Endothelial cell of hepatic sinusoid (primary cell): ENCODE measurements at regions not wholly inside any gene's neighbourhood (a gene's known extent, or its start where the extent isn't known, plus 50 kb on each side); places are given as distances from the start of the nearest gene placed in this dataset.
"Not testable (repeated sequence)": the region's sequence is repeated elsewhere in the genome, so short reads cannot be mapped to it uniquely, and the experiment has no call there.

ENCODE experiments used
- in situ Hi-C: cut with HindIII; loops from 2 replicates; pipeline ENCODE4 v1.10.0; 2017; ENCODE audit warnings: low sequenced_read_pairs

DNA sequence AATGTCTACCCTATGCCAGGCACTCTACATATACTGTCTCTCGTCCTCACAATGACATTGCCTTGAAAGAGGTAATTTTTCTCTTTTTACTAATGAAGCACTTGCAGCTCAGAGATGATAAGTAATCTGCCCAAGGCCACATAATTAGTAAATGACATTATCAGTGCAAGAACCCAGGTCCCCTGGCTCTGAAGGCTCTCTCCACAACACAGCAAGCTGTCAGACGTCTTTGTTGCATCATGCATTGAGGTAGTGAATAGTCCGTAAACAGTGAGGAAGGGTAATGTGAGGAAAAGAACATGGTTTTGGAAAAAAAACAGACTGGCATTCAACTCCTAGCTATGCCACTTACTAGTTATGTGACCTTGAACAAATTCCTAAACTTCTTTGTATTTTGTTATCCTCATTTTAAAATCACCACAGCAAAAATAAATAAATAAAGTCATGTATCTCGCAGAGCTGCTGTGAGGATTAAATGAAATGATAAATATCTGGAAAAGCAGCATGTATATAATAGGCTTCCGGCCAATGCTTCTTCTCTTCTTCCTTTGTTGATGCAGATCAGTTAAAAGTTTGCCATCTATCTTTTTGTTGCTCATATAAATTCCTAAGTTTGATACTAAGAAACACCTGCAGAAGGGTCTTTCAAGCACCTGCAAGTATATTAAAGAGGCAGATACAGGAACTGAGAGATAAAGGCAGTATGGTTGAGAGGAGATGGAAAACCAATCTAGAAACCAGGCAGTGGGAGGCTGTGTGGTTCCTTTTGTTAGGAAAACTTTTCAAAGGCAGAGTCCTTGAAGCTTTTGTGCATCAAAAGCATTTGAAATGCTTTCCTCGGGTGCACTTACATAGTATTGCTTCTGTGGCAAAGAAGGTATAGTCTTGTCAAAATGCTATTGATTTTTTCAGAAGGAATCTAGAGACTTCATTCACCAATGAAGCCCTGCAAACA is 82.8 kb downstream of the BTG1 start:
- in situ Hi-C loops: no loop called here

- in situ Hi-C loops: no loop called here
Measured at GRCh38 chr12:92061061-92061460, 84.6 kb downstream of the BTG1 start.

DNA sequence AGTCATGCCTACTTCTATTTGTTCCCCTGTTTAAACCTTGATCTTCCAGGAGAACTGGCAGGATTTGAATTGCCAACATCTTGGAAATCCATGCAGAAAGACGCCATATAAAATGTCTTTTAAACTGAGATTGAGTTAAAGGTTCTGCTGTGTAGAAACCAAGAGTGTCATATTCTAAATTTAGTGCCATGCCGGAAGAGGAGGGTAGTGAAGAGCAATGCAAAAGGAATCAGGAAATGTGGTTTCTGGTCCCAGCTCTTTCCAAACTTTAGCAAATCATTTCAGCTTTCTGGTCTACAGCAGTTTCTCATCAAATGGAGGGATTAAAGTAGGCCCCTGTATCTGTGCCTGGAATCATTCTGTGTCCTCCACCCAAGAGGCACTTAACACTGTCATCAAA is 85.7 kb downstream of the BTG1 start:
- in situ Hi-C loops: no loop called here

DNA sequence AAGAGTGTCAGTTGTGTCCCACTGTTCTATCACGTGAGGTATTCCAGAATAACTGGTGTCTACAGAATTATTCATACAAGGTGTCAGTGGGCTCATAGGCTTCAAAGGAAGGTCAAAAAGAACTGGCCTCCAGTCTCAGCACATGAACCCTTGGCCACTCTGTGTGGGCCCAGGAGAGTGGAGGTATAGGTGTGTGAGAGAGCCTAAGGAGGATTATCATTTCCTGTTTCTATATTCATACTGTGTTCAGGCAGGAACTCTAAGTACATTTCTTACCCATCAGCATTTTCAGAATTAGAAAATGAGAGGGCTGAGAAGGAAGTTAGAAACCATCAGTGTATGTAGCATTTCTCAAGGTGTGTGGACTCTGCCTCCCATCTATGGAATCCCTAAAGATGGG is 87.0 kb downstream of the BTG1 start:
- in situ Hi-C loops: no loop called here

- in situ Hi-C loops: not testable (repeated sequence)
Measured at GRCh38 chr12:92056756-92057155, 88.9 kb downstream of the BTG1 start.

- in situ Hi-C loops: no loop called here
Measured at GRCh38 chr12:92056290-92056689, 89.4 kb downstream of the BTG1 start.

DNA sequence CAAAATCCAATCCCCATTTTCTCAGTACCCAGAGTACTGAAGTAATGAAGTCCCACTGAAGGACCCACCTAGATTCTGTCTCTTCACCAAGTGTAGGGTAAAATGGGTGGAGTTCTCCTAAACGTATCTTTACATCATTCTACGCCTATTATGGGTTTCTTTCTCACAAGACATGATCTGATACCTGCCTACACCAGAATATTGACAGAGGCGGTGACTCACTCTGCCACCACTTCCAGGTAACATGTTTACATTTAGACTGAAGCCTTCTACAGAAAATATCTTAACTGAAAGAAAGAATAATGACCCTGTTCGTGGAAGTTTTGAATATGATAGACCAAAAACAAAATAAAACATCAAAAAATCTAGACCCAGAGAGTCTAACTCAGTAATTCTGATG is 89.8 kb downstream of the BTG1 start:
- in situ Hi-C loops: no loop called here

DNA sequence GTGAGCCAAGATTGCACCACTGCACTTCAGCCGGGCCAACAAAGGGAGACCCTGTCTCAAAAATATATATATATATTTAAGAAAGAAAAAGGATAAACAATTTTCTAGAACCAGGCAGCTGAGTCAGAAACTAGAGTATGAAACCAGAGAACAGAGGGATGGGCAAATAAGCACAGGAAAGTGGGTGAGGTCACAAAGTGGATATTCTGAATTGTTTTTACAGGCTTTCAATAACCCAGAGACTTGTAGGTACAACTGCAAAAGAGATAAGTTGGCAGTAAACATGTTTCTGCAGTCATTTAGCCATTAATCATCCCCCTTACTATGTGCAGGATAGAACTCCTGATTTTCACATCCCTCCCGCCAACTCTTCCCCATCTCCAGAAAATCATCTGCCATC is 94.2 kb downstream of the BTG1 start:
- in situ Hi-C loops: no loop called here

- in situ Hi-C loops: loop anchor here (5.0 kb wide), 3 partner anchors 57 to 83 kb away; no protein-coding TSS in a partner anchor
Measured at GRCh38 chr12:92049403-92049802, 96.2 kb downstream of the BTG1 start.

GRCh38 chr12:92047393-92047826 is 98.2 kb downstream of the BTG1 start:
- in situ Hi-C loops: loop anchor here (5.0 kb wide), 3 partner anchors 55 to 85 kb away; no protein-coding TSS in a partner anchor

DNA sequence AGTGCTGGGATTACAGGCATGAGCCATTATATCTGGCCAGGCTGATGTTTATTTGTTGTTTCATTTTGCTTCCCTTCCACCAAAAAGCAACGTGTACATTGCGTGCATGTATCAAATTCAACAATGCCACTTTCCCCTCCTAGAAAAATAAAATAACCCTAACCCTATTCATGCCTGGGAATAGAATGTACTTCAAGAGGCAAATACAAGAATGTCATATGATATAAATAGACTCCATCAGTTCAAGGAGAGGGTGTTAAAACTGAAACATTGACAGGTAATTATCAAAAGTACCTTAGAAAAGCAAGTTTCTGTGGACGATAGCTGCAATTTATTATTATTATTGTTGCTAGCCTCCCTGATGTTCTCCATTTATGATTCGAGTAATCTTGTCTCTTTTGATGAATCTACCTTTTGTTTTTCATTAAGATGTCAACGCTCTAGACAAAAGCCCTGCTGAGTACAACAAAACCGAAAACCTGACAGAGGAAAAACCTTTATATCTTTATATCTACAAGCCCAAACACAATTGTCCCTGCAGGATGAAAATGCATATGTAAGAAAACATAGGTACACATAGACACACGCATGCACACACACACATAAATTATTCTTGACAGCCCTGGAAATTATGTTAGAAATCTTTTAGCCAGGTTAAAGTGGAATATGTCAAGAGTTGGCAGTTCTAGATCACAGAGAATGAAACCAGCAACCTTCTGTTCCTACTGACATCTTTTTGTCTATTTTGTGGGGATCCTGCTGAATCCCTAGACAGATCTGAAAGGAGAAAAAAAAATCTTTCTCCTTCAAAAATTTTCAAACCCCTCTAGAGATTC is 98.9 kb downstream of the BTG1 start:
- in situ Hi-C loops: loop anchor here (5.0 kb wide), 3 partner anchors 54 to 86 kb away; no protein-coding TSS in a partner anchor

DNA sequence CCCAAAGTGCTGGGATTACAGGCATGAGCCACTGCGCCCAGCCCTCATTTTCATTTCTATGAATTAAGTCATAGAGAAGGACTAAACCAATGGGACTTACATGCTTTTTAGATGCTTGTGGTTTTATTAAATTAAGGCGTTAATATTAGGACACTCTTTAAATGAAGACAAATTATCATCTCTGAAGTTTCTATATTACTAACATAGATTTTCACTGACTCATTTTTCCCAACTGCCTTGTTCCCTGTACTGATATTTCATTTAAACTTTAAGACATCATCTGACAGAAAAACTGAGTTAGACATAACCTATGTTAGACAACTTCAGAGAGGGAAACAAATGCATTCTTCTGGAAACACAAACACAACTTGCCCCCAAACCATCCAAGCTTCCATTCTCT is 99.8 kb downstream of the BTG1 start:
- in situ Hi-C loops: loop anchor here (5.0 kb wide), 3 partner anchors 54 to 86 kb away; no protein-coding TSS in a partner anchor

DNA sequence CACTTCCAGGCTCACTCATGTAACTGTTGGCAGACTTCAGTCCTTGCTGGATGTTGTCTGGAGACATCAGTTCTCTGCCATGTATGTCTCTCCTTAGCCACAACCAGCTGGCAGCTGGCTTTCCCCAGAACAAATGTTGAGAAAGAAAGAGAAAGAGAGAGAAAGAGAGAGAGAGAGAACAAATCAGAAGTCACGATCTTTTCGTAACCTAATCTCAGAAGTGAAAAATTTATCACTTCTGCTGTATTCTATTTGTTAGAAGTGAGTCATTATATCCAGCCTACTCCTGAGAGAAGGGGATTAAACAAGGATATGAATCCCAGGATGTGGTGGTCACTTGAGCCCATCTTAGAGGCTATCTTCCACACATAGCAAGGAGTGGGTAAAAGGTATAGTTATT is 101.2 kb downstream of the BTG1 start:
- in situ Hi-C loops: no loop called here

DNA sequence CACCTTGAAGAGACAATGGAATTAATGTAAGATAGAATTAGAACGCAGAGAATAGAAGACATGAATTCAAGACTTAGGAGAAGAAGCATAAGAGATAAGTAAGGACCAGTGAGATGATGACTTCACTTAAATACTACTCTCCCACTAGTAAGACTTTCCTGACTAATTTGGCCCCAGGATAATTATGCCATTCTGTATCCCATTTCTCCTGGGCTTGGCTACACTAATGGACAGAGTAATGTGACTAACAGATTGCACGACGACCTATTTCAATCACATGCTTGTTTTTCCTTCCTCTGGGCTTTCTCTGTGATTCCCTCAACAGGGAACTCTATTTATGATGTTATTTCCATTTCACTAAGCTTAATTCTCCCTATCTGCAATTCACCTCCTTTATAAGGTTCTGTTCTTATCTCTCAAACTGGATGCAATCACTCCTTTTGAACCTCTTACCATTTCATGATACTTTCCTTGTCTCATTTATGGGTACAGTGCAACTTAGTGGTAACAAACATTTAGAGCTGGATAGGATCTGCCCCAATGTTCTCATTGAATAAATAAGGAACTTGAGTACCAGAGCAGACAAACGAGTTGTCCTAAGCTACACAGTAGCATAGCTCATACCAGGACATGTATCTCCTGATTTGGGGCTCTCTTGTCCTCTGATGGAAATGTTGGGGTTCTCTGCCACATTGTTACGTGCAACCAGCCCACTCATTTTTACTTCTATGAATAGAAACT is 102.7 kb downstream of the BTG1 start:
- in situ Hi-C loops: no loop called here

DNA sequence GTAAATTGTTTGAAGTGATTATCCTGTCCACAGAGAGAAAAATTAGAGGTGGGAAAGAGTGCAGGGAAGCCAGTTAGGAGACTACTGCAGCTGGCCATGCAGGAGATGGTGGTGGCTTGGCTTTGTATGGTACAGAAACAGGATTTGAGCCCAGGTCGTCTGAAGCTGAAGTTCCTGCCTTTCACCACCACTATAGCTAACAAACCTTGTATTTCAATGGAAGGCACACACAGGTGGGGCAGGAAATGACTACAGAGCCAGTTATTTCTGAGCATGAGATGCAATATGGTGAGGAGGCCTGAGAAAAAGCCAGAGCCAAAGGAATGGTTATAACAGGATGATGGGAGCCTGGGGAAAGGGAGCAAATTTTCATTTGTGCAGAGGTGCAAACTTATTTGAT is 103.9 kb downstream of the BTG1 start:
- in situ Hi-C loops: no loop called here

GRCh38 chr12:92039046-92039445 is 106.6 kb downstream of the BTG1 start:
- in situ Hi-C loops: no loop called here

DNA sequence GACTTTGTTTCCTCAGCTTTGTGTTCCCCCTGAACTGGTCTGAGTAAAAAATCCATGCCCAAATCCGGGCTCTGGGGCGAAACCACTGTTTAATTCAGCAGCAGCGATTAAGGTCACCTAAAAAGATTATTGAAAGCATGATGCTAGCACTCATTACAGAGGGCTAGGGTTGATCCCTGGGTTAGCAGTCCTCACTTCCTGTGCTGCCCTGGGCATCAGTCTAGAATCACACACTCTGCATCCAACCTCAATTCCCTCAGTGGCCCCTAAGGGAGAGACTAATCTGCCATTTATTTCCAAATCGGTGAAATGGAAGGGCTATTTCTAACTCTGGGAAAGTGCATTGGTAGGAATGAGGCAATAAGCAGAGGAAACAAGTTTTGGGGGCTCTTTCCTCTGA is 107.2 kb downstream of the BTG1 start:
- in situ Hi-C loops: no loop called here

- in situ Hi-C loops: no loop called here
Measured at GRCh38 chr12:92036771-92037453, 108.7 kb downstream of the BTG1 start.

DNA sequence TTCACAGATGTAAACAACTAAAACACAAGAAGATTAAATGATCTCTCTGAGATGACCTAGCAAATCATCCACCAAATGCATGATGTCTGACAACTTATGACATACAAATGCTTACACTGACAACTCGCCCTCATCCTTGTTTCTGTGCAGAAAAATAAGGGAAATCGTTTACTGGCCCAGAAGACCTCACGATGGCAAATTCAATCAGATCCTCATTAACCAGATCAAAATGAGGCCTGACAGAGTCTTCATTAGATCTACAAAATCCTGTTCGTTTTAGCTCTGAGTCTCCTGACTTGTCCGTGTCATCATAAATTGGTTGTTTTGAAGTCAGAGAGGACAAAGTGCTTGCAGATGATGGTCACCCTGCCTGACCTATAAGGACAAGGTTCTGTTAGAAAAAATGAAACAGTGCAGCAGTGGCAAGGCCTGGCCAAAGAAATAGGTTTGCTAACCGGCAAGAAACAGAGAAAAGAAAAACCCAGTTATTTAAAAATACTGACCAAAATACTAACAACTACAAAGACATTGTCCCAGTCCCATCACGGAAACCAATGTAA is 109.5 kb downstream of the BTG1 start:
- in situ Hi-C loops: no loop called here

- in situ Hi-C loops: no loop called here
Measured at GRCh38 chr12:92035477-92035876, 110.2 kb downstream of the BTG1 start.
